ENCODE measurements at regions not wholly inside any gene's neighbourhood (a gene's known extent, or its start where the extent isn't known, plus 50 kb on each side); places are given as distances from the start of the nearest gene placed in this dataset.
"Not testable (repeated sequence)": the region's sequence is repeated elsewhere in the genome, so short reads cannot be mapped to it uniquely, and the experiment has no call there.

DNA sequence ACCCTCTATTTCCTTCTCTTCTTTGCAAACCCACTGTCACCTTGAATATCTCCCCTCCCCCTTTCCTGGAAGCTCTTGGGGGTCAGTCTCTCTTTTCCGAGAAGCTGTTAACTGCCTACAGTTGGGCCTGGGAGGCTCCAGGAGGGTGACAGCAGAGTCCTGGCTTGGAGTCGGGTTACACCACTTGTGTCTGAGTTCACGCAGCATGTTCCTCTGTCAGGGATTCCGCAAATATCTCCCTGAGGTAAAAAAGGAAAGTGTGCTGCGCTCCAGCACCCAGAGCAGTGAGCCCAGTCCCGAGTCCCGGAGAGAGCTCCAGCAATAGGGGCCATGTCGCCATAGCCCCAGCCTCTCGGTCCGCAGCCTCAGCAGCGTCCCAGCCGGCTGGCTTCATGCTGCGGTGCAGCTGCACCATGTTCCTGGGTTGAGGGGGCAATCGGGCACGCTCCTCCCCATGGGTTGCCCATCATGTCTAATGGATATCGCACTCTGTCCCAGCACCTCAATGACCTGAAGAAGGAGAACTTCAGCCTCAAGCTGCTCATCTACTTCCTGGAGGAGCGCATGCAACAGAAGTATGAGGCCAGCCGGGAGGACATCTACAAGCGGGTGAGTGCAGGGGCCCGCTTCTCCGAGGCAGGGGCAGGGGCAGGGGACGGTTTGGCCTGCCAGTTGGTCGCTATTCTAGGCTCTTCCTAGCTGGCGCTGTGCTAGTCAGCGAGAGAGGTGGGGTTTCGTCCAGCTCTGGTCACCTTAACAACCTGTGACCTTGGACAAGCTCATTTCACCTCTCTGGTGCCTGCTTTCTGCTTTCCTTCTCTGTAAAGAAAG lies 101.3 kb upstream of the SEC22B start:
- not testable (repeated sequence) for DNase-seq

DNA sequence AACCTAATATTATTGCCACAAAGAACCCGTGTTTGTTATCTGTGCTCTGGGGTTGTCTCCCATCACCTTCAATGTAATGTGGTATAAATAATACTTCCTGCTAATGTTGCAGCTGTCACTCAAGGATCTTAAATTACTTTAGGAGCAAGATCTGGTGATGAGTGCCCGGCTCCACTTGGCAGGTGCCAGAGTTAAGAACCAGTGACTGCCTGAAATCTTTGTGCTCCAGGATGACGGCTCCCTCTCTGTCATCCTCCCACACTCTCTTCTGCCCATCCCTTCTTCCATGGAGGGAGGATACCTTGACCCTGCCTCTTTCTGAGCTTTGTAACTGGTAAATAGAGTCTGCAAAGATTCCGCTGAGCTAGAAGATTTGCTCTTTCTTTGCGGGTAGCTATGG lies 100.4 kb upstream of the SEC22B start:
- DNase-seq = not testable (repeated sequence)

DNA sequence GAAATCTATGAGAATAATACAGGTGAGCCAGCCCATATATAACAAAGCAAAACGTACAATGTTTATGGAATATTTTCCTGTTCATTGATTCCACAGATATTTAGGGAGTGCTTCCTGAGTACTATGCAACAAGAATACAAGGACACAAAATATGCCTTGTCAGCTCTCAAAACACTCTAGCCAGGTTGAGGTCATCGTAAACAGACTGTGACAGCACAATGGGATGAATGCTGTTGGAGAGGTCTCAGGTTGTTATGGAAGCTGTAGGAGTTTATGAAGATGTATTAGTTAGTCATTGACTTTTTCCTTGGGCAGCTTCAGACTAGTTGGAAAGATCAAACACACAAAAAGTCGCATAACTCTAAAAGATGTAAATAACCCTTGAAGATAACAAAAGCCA lies 98.1 kb upstream of the SEC22B start:
- DNase-seq = not testable (repeated sequence)

DNA sequence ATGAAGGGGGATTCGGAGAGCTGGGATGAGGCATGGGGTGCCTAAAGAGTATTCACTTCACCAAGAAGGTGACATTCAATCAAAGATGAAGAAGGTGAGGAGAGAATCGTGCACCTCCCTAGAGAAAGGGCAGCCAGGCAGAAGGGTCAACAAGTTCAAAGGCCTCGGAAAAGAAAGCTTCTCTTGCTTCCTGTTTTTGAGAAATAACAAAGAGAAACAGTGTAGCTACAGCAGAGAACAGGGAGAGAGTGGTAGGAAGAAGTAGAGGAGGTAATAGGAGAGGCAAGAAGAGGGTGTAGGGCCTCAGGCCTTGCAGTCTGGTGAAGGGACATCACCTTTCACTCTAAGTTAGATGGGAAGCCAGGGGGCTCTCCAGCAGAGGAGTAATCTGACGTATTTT lies 97.0 kb upstream of the SEC22B start:
- not testable (repeated sequence) for DNase-seq

DNA sequence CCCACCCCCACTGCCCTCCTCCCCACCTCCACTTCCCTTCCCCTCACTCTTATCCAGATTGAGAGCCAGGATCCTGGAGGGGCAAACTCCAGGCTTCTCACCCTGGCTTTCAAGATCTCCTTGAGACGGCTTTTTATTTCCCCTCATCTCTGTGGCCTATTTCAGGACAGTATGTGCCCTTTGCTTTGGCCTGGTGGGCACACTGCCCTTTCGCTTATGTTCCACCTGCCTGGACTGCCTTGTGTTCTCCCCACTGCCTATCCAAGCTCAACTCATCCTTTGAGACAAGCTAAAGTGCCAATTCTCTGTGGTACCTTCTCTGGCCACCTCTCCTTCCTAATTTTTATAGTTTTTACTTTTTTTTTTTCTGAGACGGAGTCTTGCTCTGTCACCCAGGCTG lies 95.9 kb upstream of the SEC22B start:
- not testable (repeated sequence) for DNase-seq

DNA sequence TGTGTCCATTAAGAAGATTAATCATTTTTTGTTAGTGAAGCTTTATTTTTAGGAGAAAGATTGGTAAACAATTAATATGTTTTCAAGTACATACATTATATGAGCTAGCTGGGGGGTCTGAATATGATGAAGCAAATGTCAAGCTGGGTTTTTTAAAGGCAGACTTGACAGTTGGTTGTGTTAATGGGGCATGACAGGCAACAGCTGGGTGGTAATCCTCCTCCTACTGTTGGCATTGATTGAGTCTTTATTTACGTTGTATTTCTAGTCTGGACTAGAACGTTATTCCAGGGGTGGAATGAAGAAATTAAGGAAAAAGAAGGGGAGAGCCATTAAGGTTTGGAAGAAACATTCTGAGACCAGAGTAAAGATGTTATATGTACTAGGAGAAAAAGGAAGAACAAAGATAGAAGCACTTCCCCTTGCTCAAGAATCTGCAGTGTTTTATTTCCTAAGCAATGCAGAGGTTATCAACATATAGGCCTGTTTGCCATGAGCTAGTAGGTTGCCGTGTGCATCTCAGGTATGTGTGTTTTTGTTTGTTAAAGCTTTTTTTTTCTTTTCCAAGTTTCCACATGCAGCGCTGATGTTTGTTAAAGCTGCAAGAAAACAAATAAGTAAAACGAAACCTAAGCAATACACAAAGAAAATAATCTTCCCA lies 95.4 kb upstream of the SEC22B start:
- DNase-seq = not testable (repeated sequence)

DNA sequence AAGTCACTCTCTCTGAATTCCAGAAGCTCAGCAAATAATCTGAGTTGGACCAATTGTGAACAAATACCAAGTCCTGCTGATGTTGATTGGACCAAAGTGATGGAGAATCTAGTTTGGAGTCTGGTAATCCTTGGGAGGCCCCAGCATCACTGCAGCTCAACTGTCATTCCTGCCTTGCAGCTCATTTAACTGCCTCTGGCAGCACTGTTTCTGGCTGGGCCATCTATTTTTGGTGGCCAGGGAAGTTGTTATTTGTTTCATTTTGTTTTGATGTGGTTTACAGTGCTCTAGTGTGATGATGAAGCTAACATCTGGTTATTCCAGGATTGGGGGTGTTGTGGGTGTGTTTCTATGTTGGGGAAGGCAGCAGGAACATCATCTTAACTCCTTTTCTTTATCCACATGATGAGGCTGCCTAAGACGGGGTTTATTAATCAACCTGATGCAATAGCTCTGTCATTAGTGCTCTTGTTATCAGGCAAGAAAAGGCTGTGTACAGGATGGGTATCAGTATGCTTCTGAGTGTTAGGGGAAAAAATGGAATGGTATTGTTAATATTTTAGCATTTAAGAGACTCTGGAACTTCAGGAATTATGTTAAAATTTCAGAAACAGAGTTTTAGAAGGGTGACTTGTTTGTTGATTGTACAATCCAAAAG lies 91.7 kb upstream of the SEC22B start:
- DNase-seq = not testable (repeated sequence)

DNA sequence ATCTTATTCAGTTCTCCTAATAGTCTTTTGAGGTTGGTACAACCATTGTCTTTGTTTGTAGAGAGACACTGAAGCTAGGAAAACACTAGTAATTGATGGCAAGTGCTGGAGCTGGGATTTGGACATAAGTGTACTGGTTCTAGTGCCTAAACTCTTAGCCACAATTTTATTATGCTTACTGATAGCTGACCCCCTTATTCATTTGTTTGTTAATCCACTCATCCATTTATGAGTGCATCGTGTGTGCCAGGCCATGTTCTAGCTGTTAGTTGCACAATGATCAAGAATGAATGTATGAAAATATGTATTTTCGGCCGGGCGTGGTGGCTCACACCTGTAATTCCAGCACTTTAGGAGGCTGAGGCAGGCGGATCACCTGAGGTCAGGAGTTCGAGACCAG lies 88.2 kb upstream of the SEC22B start:
- DNase-seq = not testable (repeated sequence)

DNA sequence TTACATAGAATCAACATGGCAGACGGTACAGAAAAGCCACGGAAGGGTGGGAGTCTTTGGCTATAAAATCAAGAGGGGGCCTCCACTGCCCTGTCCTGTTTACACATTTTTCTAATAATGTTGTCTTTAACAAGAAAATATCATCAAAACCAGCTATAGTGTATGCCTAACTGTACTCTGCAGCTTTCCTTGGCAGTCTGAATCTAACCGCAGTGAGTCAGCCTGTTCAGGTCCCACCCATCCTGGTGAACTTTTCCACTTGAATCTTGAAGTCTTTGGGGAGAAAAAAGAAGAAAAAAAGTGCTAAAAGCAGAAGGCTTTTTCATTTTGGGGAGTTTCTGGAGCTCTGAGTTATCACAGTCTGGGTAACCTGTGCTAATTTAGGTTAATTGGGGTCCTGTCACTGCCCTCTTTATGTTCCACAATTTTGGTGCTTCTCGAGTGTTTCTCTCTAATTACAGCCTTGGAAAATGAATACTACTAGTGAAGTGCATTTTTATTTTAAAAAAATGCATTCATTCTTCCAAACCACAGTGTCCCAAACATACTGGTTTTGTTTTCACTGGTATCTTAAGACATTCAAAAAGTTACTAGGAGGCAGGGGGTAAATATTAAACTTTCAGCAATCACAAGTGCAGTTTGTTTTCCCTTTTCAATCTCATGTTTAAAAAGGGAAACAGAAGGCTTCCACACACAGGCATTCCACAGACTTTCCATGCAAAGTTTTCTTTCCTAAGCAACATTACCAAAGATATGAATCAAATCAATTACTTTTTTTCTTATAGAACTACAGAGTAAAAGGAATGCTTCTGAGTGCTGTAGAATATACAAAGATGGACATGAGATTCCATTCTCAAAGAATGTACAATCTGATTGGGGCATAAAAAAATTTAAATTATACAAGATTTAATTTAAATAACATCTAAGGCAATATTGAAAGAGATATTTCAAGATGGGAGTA lies 86.8 kb upstream of the SEC22B start:
- not testable (repeated sequence) for DNase-seq

DNA sequence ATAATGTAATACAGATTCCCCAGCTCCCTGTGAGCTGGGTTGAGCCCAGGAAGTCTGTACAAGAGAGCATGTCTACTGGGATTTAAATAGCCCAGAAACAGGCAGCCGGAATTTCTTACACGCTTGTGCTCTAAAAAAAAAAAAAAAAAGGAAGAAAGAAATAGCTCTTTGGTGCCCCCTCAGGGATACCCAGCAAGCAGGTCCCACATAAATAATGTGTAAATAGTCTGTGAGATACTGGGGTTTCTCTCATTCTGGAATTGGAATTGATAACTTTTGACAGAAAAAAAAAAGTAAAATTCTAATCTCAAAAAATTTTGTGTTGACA lies 81.4 kb upstream of the SEC22B start:
- not testable (repeated sequence) for DNase-seq

DNA sequence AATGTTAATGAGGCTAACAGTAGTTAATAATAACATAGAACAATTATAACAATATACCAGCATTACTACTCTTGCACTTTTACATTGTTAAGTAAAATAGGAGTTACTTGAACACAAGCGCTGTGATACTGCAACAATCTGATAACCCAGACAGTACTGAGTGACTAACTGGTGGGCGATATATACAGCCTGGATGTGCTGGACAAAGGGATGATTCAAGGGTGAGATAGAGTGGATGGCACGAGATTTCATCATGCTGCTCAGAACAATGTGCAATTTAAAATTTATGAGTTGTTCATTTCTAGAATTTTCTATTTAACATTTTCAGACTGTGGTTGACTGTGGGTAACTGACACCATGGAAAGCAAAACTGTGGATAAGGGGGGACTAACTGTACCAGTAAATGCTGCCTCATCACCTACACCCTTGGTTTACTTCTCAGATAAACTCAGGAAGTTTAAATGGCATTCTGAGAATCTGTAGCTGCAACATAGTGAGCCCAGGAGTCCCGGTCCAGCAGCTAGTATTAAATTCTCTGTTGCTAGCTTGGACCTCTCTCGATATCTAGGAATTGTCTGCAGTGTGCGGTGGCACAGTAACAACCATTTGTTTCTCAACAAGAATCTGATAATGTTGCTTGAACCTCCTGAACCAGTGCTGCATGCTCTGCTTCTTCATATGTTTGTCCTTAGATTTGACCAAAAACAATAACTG lies 80.9 kb upstream of the SEC22B start:
- not testable (repeated sequence) for DNase-seq

DNA sequence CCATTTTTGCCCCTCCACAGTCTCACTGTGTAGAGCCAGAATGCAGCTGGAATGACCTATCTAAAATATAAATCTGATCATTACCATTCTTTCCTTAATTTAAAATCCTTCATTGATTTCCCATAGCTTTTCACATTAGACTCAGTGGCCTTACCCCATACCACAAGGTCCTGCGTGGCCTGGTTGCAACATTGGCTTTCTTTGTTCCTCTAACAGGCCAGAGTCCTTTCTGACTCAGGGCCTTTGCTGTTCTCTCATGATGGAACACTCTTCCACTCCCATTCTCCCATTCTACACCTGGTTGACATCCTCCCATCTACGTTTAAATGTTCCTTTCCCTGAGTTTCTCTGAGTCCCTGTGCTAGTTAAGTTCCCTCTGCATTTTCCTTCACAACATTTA lies 74.4 kb upstream of the SEC22B start:
- DNase-seq = not testable (repeated sequence)

DNA sequence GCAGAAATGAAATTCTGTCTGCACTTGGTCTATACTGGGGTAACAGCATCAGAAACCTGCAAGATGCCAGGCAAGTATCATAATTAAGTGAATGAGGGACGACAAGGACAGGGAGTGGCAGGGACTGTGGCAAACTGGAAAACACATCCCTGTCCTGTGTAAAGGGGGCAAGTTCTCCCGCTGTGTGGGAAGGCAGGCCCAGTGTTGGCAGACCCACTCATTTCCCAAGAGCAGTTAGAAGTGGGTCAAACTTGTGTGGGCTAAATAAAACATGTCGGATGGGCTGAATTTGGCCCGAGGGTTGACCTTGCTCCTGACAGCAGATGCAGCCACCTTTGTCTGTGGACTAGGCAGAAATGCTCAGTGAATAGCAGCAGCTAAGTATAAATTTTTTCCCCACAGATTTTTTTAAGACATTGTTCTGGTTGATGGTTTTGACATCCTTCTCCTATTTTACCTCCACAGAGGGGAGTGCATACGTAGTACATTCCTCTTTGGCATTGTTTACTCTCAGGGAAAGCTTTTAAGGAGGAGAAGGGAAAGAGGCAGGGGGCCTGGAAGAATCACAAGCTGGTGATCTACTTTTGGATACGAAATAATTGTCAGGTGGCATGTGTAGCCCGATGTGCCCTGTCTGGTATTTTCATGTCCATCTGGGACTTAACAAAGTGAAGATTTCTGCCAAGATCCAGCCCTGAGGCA lies 72.6 kb upstream of the SEC22B start:
- not testable (repeated sequence) for DNase-seq

DNA sequence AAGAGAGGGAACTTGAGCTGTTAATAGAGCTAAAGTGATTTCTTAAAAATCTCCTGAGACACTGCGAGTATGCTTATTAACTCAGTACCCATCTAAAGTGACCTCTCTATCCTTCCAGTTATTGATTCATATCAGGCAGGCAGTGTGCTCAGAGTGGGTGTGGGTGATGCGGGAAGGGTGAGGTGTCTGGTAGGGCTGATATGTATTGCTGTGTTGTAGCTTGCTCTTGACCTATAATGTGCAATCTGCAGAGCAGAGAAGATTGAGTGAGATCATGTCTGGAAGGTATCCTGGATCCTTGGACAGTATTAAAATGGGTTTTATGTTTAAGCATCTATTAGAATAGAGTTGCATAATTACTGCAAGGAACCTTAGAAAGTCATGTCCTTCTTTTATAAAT lies 71.9 kb upstream of the SEC22B start:
- DNase-seq = not testable (repeated sequence)

DNA sequence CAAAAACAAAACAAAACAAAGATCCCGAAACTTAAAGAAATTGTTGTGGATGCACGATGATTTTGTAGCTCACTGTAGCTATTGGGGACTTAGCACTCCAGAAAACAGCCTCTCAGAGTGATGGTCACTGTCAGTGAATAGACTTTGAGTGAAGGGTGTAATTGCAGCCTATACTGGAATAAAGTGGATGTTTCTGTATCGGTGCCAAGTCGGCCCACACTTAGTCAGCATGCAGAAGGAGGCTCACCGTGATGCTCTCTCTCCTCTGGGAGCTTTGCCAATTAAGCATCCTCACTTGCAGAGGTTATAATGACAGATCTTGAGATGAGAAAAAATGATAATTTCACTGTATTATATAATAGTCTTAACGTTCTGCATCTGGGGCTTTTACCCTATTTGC lies 67.5 kb upstream of the SEC22B start:
- DNase-seq = not testable (repeated sequence)

DNA sequence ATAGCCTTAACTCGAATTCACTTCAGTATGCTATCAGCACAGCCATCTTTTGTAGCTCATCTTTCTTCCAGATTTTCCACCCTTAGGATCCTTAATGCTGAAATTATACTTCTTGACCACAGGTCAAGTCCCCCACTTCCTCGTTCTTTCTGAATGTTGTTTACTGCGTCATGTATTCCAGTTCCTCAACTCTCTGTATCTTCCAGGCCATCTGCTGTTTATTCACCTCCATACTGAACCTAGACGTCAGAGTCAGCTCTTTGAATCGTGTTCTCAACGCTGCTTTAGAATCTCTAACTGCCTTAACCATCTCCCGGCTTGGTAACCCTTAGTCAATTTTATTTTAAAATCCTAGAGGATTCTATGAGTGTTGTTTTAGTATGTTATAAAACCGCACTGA lies 66.3 kb upstream of the SEC22B start:
- DNase-seq = not testable (repeated sequence)

DNA sequence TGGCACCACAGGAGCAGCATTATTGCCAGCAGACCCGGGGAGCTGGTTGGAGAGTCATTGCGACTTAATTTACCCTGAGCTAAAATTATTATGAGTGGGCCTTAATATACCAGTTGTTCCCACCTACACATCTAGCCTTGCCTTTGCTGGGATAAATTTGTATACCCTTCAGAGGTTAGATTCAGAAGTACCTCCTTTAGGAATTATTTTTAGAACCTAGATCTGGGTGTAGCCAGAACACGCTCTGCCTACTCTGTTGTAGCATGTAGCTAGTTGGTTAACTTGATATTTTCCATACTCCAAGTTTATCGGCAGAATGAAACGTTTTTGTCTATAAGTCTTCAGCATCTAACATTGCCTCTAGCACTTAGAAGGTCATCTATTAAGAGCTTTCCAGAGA lies 65.5 kb upstream of the SEC22B start:
- DNase-seq = not testable (repeated sequence)

DNA sequence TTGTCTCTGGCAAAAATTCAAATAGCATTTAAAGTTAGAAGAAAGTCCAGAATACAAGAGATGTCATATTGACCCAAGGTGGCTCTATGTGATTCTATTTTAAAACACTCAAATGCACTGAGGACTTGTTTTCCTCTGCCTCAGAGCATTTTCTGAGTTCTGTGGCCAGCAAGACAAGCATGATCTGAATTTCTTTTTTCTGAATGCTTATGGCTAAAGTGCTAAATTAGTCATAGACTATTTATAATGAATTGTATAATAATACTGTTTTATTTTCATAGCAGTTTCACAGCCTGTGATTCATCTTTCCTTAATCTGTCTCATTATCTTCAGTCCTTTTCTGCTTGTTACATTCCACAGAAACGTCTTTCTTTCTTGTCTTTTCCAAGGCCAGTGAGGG lies 63.9 kb upstream of the SEC22B start:
- DNase-seq = not testable (repeated sequence)

DNA sequence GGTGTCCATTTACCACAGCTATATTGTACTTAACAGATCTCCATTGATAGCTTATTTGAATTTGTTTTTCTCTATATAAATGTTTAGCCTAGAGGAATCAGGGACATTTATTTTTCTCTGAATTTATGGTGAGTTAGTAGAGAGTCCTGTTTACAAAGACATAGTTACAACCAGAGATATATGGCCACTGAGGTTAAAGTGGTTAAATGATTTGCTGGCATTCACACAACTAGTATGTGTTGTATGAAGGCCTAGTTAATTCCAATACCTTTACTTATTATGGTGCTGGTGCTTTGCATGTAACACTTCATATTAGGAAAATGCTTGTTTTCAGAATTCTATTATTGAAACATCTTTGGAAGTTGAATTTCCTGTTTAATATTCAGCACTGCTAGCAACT lies 63.0 kb upstream of the SEC22B start:
- not testable (repeated sequence) for DNase-seq

DNA sequence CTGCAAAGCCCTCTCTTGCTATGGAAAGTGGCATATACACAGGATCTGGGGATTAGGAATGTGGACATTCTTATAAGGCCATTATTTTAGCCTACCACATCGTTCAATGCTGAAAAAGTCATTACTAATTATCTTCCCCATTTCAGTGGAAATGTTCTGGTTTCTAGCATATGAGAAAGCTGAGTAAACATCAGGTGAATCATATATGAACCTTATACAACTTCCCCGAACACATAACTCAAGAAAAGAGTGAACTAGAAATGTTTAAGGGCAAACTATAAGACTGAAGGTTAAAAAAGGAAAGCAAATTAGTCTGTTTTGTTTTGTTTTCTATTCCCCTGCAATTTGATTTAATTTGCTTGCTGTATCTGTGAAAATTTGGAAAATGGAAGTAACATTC lies 62.5 kb upstream of the SEC22B start:
- DNase-seq = not testable (repeated sequence)

DNA sequence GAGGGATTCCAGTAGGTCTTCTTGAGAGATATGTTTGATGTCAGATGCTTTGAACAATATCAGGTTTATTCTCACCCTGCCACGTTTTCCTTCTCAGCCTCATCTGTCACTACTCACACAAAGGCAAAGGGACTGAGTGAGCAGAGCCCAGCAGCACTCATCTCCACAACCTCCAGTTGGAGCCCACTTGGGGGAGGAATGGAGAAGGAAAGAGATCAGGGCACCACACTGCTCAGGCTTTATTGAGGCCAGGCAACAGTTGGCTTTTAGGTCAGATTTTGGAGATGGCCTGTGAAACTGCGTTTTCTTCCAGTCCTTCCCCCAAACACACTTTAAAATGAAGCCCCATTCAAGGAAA lies 57.3 kb upstream of the SEC22B start:
- not testable (repeated sequence) for DNase-seq
